Renal cortical epithelial cell (primary cell): ENCODE measurements at regions not wholly inside any gene's neighbourhood (a gene's known extent, or its start where the extent isn't known, plus 50 kb on each side); places are given as distances from the start of the nearest gene placed in this dataset.

Source experiments
- DNase-seq: peaks from one replicate; pipeline ENCODE4 v3.0.0-alpha.2; 2011; ENCODE audit warnings: low read depth

DNA sequence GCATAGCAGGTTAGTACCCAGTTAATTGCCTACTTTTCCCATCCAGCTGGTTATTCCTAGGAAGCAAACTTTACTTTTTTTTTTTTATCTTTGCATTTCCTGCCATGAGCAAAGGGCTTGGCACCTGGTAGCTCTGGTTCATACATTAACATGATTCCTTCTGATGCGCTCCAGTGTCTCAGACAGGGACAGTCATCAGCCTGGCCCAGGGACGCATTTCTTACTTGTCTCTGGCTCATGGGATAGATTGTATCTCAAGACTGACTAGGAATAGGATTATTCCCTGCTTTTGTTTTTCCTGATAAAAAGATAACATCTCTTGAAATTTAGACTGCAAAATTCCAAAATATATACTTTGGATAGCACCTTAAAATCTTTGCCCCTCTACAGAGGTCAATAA is 571.5 kb upstream of the TENM3 start:
- no peak for DNase-seq

- DNase-seq, result no peak
These were observed 570.5 kb upstream of the TENM3 start for GRCh38 chr4:181672751-181673150.

DNA sequence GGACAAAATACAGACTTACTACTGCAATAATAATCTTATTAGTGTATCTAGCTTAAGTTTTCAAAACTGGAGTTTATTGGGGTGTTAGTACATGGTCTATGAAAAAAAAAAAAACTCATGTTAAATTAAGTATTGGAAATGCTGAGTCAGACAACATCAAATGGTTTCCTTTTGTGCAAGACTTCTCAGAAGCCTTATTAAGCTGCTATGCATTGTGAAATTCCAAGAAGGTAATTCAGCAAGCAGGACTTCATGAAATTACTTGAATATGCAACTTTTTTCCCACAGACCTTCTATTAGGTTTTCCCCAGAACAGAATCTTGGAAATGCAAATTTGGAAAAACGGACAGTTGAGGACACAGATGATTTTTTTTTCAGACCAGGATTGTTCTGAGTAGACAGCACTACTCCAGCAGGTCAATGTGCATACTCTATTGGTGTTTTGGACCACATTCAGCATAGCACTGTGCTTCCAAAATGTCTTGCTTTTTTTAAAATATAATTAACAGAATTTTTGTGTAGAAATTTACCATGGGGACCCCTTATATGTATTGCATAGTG is 568.8 kb upstream of the TENM3 start:
- peak; percentile 5 for DNase-seq

GRCh38 chr4:181676546-181676945 is 566.7 kb upstream of the TENM3 start:
- no peak for DNase-seq

- DNase-seq, result no peak
These were observed 566.0 kb upstream of the TENM3 start for GRCh38 chr4:181677201-181677600.

- no peak for DNase-seq
These were observed 565.6 kb upstream of the TENM3 start for GRCh38 chr4:181677621-181678020.

- no peak for DNase-seq
These were observed 563.4 kb upstream of the TENM3 start for GRCh38 chr4:181679754-181680153.

DNA sequence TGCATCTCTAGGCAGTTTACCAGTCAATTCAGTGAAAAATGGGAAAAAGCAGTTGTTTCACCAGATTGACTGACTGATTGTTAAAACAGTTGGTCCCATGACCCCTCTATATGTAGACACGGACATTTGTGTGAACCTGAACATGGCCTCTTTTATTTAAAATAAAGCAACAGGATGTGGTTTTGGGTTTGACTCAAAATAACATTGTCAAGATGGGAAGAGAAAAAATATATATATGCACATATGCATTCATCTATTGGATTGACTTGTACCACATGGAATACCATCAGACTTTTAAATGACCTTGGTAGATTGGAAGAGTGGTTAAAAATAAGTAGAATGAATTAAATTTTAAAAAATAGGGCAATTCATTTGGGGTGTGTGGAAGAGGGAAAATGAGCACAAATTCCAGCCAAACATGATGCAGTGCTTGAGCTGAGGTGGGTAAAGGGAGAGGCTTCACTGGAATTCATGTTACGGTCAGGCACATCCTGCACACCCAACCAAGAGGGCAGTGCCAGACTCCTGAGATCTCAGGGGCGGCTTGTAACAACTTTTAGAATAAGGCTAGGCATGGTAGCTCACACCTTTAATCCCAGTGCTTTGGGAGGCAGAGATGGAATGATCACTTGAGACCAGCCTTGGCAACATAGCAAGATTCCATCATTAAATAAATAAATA is 560.7 kb upstream of the TENM3 start:
- DNase-seq, result no peak

GRCh38 chr4:181684310-181684709 is 558.9 kb upstream of the TENM3 start:
- DNase-seq, result no peak

DNA sequence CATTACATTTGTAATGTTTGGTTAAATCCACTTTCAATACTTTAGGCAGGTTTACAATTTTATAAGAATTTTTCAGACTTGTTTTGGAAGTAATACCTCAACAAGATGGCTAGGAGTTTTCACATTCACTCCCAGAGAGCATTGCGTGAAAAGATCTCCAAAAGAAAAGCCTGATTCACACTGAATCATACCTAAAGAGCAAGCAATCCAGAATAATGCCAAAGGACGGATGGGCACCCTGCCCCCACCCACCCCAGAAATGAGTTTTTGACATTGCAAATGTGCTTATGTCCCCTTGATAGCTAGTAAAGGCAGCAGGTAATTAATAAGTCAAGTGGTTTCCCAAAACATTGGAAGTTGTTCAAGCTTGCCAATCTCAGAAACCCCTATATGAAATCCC is 557.7 kb upstream of the TENM3 start:
- DNase-seq, result no peak

DNA sequence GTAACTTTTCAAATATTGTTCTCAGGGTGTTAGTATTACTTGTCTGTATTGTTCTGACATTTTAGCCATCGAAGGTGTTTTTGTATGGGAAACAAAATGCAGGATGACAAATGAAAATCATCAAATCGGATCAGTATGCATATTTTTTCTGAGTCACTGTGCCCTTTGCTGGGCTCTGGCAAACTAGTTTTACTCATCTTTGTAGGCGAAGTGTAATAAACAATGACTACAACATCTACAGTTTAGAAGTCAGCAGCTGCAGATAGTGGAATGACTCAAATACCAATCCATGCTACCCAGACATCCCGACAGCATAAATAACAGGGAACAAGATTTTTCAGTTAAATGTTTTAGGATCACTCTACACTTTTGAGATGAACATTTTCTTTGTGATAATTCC is 557.3 kb upstream of the TENM3 start:
- no peak for DNase-seq

DNA sequence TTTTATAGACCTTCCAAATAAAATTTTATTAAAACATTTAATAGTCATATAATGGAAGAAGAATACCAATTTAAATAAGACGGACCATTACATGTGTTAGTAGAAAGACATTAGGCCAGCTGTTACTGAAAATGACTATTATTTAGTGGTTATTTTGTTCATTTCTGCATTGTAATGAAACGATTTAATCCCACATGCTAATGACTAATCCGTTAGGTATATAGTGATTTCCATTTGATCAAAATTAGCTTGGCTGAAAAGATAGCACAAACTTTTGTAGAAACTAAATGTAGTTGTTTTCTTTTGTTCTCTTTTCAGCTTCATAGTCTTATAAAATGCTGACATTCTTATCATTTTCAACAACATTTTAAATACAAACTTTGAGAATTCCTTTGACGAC is 556.1 kb upstream of the TENM3 start:
- no peak for DNase-seq

GRCh38 chr4:181688432-181688831 is 554.8 kb upstream of the TENM3 start:
- peak; percentile 11 for DNase-seq

GRCh38 chr4:181688872-181689271 is 554.3 kb upstream of the TENM3 start:
- no peak for DNase-seq

DNA sequence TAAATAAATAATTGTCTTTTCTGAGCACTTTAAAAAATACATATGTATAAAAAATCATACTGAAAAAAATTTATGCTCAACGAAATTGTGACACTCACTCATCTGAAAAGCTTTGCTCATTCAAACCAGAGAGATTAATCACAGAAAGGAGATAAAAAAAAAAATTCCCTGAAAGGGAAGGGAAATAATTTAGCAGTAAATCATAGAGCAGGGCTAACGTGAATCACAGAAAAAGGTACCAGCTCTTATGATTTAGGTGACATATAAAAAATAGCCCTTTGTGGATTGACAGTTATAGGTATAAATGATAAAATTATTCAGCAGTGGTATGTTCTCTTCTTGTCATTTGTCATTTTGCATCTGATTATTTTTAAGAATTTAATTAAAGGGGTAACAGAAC is 552.7 kb upstream of the TENM3 start:
- no peak for DNase-seq

DNA sequence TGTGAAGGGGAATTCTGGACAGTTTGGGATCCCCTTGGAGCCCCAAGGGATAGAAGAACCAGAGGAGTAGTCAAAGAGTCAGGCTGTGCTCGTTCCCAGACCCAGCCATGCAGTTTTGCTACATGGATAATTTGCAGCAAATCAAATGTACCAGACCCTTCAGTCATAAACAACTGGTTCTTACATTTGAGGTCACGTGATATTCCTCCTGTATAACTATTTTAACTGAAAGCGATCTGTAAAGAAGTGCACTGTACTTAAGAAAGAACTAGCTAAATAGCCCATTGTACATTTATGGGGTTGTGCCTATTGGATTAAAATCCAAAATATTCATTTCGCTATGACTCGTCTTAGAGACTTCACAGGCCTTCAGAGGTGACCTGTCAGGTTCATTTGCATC is 550.2 kb upstream of the TENM3 start:
- DNase-seq, result no peak

GRCh38 chr4:181693517-181693916 is 549.7 kb upstream of the TENM3 start:
- DNase-seq, result no peak

- DNase-seq, result no peak
These were observed 545.0 kb upstream of the TENM3 start for GRCh38 chr4:181698221-181698620.

- no peak for DNase-seq
These were observed 542.0 kb upstream of the TENM3 start for GRCh38 chr4:181701214-181701613.

DNA sequence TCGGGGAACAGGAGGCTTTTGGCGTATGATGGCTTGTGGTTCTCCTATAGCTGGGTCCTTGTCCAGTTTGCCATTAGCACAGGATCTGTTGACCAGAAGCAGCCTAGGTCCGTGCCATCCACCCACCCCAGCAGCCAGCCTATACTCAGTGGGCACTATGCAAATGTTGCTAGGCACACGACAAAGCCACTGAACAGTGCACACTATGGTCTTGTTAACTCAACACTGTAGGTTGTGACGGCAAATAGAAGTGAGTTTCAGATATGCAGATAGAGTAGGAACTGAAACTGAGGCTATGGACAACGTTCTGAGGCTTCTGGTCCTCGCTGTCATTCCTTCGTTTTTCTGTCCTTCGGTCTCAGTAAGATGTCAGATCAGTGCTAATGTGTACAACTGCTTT is 541.3 kb upstream of the TENM3 start:
- DNase-seq, result no peak

DNA sequence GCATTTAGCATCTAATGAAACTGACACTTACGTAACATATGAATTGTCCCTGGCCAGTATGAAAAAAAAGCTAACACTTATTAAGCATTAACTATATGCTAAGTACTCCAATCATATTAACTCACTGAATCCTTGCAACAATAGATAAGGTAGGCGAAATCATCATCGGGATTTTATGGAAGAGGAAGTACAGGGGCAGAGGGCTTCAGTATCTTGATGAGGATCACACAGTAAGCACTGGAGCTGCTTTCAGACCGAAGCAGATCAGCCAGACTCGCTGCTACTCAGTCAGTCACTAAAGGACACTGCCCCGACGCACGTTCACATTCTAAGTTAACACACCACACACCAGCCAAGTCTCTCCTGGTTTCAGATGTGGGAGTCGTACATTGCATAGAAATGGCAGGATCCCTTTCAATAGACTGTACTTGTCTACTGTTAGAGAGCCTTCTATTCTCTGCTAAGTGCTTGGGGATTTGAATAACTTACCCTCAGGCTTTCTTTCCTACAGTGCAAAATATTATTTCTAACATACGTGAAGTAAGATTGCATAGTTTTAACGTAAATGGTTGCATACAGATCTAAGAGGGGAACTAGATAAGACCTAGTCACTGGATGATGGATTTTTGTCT is 540.2 kb upstream of the TENM3 start:
- no peak for DNase-seq

DNA sequence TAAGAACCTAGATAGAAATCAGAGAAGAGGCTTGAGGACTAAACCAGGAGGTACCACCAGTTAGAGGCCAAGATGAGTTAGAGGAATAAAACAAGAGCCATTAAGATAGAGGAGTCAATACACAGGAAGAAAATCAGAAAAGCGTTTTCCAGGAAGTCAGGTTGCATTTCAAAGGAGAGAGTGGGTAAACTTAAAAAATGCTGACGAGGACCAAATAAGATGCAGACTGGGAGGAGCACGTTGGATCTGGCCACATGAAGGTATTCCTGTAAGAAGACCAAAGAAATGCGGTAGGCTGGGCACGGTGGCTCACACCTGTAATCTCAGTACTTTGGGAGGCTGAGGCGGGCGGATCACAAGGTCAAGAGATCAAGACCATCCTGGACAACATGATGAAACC is 533.1 kb upstream of the TENM3 start:
- no peak for DNase-seq

GRCh38 chr4:181711387-181711786 is 531.8 kb upstream of the TENM3 start:
- no peak for DNase-seq
